A549 (cell line): ENCODE measurements at regions not wholly inside any gene's neighbourhood (a gene's known extent, or its start where the extent isn't known, plus 50 kb on each side); places are given as distances from the start of the nearest gene placed in this dataset.

Source experiments
- CHD2 ChIP-seq: fragments of 150-350 bp; IDR thresholded peaks from 2 replicates; pipeline ENCODE4 v1.6.1; 2014; ENCODE audit warnings: low read length; ENCODE audit not compliant: partially characterized antibody
- CTCF ChIP-seq: fragments of >200 bp; sonication (Bioruptor Twin); formaldehyde crosslinking; IDR thresholded peaks from 3 replicates; pipeline ENCODE4 v1.5.1; 2016
- EHMT2 ChIP-seq: fragments of 200-600 bp; sonication (generic); IDR thresholded peaks from 2 replicates; pipeline ENCODE4 v1.6.1; 2016; ENCODE audit warnings: antibody characterized with exemption, low read depth, mild to moderate bottlenecking, moderate library complexity
- HOXA7 ChIP-seq: fragments of 250-450 bp; sonication (Bioruptor Pico); IDR thresholded peaks from 2 replicates; pipeline ENCODE4 v1.5.0; 2020; ENCODE audit warnings: mild to moderate bottlenecking, moderate library complexity
- NFE2L2 ChIP-seq: fragments of 150-350 bp; conservative IDR thresholded peaks from 2 replicates; pipeline ENCODE4 v1.6.1; 2014; ENCODE audit warnings: low read length
- POLR2A ChIP-seq: IDR thresholded peaks from 2 replicates; pipeline ENCODE4 v1.6.1; 2012; ENCODE audit warnings: mild to moderate bottlenecking, low read length
- SREBF2 ChIP-seq: fragments of 450-650 bp; IDR thresholded peaks from 2 replicates; pipeline ENCODE4 v1.6.1; 2014; ENCODE audit warnings: mild to moderate bottlenecking, moderate library complexity
- ZC3H11A ChIP-seq: fragments of 450-650 bp; IDR thresholded peaks from 2 replicates; pipeline ENCODE4 v1.6.1; 2014; ENCODE audit warnings: antibody characterized with exemption, mild to moderate bottlenecking
- ZNF302 ChIP-seq: fragments of 250-450 bp; sonication (Bioruptor Pico); IDR thresholded peaks from 2 replicates; pipeline ENCODE4 v1.9.0; 2021; ENCODE audit warnings: inconsistent platforms, mild to moderate bottlenecking, moderate library complexity
- TF ChIP-seq, protein P1 (sequence below): fragments of 150-350 bp; IDR thresholded peaks from 2 replicates; pipeline ENCODE4 v1.6.1; 2014; ENCODE audit warnings: low read depth, mild to moderate bottlenecking, low read length

DNA sequence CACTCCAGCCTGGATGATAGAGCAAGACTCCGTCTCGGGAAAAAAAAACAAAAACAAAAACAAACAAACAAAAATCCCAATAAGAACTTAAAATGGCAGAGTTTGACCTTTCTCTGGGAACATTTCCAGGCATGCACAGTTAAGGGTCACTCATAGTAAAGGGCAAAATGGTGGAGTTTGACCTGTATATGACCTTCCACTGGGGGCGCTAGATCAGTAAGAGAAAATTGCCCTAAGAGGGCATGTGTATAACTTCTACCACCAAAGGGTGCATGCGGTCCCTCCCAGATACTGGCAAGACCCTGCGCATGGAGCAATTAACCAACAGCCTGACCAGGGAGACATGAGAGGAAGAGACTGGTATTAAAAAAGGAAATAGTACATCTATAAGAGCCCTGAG is 177.2 kb downstream of the MOSPD2 start:
- TF ChIP-seq CTCF (no peak), ZC3H11A (no peak), POLR2A (no peak), CHD2 (no peak), SREBF2 (no peak), ZNF302 (CRISPR knock-in tag) (no peak), EHMT2 (no peak), NFE2L2 (no peak), HOXA7 (CRISPR knock-in tag) (no peak)
- TF ChIP-seq, protein P1, sequence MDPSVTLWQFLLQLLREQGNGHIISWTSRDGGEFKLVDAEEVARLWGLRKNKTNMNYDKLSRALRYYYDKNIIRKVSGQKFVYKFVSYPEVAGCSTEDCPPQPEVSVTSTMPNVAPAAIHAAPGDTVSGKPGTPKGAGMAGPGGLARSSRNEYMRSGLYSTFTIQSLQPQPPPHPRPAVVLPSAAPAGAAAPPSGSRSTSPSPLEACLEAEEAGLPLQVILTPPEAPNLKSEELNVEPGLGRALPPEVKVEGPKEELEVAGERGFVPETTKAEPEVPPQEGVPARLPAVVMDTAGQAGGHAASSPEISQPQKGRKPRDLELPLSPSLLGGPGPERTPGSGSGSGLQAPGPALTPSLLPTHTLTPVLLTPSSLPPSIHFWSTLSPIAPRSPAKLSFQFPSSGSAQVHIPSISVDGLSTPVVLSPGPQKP: no peak
